CD1c-positive myeloid dendritic cell (primary cell): ENCODE measurements at regions not wholly inside any gene's neighbourhood (a gene's known extent, or its start where the extent isn't known, plus 50 kb on each side); places are given as distances from the start of the nearest gene placed in this dataset.

Experiments
- DNase-seq: peaks from one replicate; pipeline ENCODE4 v3.0.0-alpha.2; 2016; ENCODE audit errors: extremely low spot score

DNA sequence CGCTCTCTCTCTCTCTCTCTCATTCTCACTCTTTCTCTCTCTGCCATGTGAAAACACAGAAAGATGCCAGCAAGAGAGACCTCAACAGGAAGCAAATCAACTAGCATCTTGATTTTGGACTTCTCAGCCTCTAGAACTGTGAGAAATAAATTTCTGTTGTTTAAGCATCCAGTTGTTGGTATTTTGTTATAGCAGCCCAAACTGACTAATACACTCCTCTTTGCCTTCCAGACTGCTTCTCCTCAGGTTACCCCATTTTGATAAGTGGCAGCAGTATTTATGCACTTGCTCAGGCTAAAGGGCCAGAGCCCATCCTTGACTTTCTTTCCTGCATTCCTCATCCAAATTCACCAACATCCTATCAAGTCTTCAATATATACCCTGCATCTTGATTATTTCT, 76.6 kb upstream of the NANOGP8 start:
- DNase-seq = no peak

DNA sequence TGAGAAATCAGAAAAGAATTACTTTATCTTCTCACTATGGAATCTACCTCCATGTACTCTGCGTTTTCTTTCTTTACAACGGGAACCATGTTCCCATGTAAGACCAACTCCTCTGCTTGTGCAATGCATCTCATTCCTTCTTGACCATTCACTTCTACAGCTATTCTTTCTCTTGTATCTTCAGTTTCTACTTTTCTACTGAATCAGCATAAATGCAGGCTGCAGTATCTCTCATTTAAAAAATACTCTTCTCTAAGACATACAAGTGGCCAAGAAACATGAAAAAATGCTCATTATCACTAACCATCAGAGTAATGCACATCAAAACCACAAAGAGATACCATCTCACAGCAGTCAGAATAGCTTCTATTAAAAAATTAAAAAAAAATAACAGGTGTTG, 74.1 kb upstream of the NANOGP8 start:
- no peak for DNase-seq

DNA sequence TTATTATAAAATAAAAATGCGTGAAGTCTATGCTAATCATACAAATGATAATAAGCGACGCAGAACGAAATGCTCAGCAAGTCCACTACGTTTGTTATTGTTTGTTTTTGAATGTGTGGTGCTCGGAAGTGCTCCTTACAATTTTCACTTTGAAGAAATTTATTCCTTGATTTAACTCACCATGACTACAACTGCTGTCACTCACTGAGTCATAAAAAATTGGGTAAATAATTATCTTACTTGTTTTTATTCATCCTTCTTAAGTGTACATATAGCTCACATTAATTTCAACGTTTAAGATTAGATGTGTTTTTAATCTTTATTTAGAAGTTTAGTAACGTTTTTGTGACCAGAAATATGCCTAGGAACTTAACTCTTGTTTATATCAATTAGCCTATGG, 66.7 kb upstream of the NANOGP8 start:
- no peak for DNase-seq

DNA sequence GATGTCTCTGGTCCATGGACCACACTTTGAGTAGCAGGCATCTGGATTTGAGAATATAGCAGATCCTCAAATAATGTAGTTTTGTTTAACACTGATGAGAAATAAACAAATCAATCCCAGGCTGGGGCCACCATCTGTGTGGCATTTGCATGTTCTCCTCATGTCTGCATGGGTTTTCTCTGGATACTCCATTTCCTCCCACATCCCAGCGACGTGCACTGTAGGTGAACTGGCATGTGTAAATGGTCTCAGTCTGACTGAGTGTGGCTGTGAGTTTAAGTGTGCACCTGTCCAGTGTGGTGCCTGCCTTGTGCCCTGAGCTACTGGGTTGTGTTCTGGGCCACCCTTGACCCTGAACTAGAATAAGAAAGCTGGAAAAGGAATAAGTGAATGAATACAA, 66.3 kb upstream of the NANOGP8 start:
- no peak for DNase-seq

DNA sequence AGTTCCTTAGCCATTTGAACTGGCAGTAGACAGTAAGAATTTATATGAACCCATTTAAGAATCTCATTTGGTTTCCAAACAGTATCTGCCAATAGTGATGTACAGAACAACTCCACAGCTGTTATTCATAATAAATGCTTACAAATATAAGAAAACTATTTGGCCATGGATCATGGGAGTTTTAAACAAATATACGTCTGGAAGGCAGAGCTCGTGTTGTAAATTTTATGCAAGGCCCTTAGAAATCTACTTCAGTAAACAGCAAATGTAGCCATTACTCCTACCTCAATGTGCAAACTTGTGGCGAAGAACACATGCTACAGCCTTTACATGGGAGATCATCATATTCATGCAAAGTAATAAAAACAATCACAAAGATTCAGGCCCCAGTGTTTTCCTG, 65.3 kb upstream of the NANOGP8 start:
- no peak for DNase-seq

DNA sequence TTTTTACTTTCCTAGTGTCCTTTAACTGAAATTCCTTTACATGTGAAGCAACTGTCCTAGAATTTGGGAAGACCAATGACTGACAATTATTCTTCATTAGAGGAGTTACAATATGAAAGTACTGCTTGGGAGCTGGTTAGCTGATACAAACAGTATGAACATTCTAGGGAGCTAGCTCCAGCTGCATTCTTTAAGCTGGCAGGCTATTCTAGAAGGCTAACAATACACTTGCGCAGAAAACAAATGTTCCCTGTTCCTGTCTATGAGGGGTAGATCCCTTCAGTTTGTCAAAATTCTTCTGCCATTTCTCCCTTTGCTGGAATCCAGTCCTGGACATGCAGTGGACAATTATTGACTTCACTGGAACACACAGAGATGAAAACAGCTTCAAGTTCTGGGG, 60.2 kb upstream of the NANOGP8 start:
- no peak for DNase-seq

DNA sequence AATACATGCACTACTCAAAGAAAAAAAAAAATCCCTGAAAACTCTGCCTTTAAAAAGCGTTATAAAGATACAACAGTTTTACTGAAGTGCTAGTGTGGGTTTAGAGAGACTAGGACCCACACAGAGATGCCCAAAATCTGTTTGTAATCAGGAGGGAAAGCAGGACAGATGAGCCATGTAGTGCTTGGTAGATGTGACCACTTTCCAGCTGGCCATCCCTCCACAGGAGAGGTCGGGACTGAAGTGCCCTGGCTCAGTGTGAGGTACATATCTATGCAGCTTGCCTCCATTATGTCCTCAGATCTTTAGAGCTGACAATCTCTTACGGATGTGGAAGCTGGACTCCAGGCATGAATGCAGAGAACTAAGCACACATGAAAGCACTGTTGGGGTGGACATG, 57.5 kb upstream of the NANOGP8 start:
- no peak for DNase-seq

DNA sequence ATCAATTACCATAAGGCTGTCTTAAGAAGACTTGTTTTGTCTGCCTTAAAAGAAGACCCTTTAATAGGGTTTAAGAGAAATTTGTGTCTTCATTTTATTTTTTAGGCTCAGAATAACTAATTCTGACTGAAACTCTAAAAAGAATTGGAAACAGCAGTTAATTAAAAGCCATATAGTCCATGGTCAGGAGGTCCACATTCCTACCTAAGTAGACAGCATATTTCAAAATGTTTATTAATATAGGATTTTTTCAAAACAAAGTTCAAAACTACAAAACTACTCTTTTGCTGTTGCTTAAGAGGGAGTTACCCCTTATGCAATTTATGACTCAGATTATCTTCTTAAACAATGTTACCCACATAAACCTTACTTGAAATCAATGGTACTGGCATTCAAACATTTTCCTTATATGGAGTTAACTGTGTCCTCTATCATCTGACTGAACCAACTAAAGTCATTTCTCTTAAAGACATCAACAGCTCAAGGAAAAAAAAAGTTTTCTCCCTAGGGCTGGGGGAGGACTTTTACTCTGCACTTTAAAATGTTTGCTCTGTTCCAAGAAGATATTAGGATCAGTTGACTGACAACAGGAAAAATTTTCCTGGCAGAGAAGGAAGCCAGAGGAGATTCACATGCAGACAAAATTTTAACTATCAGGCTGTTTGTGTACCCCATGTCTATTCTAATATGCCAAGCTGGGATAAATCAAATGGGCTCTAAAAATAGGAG, 56.8 kb upstream of the NANOGP8 start:
- DNase-seq = no peak

DNA sequence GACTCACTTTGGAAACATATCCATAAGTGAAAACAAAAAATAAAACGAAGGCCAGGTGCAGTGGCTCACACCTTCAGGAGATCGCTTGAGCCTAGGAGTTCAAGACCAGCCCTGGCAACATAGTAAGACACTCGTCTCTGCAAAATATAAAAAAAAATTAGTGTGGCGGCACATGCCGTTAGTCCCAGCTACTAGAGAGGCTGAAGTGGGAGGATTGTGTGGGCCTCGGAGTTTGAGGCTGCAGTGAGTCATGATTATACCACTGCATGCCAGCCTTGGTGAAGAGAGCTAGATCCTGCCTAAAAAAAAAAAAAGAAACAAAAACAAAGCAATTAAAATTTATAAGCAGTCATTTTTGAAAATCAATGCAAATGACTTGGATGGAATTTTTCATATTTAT, 54.7 kb upstream of the NANOGP8 start:
- no peak for DNase-seq

DNA sequence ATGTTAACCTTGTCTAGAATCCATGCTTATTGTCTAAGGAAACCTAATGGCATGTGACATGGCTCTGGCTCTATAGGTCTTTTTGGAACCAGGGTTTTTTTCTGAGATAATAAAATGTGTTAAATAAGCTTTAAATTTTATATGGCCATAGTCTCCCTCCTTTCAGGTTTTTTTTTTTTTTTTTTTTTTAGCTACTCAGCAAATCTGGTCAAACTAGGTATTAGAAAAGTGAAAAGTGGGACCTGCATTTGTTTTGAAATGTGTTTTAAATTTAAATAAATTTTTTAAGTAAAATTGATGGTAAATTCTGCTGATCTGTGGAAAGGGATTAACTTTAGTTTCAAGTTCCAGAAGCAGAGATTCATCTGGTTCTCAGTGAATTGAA, 52.1 kb upstream of the NANOGP8 start:
- no peak for DNase-seq

DNA sequence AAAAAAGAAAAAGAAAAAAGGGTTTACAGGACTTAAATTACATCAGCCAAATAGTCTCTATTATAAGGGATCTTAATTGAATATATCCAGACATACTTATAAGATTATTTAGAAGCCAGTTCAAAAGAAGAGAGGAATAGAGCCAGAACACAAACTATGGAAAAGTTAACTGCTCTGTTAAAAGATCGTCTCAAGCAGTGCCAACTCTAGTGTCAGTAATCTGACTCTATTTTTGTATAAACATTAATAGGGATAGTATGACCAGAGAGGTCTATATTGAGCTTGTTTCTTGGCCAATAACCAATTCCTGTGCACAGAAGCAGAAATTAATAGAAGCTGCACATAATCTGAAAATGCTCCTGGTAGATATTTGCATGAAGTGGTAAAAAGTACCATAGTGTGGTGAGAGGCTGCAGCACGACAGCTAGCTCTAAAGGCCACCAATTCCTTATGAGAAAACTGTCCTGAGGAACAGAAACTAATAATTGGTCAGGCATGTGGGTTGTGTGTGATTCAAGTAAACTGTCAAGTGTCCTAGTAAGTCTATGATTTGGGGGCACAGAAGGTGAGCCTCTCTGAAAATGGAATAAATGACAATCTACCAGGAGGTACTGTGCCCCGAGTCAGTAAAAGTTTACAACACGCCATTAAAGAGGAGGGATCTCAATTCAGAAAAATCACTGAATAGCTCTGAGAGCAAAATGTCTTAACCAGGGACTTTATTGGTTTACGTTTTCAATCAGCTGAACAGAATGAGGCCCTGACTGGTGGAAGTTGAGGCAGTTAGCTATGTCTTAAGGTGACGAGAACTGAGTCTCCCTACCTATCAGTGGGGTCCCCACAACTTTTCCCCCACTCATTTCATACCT, 51.5 kb upstream of the NANOGP8 start:
- no peak for DNase-seq
